ENCODE measurements at regions not wholly inside any gene's neighbourhood (a gene's known extent, or its start where the extent isn't known, plus 50 kb on each side); places are given as distances from the start of the nearest gene placed in this dataset.

DNA sequence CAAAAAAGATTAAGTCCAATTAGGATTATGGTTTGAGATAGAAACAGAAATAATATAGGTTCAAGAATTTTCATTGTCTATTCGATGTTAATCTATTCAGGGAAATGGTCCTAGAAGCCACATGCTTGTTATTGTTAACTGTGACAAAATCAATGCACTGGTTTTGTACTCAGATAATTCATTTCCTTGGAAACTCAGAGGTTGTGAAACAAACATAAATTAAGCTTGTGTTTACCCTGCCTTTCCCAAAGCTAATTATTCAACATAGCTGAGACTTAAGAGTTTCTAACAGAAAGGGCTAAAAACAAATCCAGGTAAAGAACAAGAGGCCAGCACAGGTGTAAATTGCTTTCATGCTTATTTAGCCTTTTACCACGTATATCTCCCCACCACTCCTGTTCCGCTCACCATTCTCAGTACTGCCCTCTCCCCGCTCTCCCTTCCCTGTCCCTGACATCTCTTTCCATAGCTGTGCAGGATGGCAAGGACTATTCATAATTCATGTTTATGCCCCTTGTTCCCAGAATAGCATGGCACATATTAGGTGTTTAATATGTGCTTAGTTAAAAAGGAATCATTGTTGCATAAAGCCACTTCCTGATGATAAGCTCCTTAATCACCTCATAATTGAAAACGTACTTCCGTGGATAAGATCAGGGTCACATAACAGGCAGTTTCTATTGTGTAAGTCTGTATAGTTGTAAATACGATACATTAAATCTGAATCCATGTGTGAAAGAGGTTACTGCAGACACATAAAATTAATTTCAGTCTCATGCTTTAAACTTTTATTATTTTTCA lies 131.8 kb upstream of the USP15 start:
- no peak overlapping the region for H3K4me3 Mint-ChIP-seq
- no peaks in the 10 kb centered on the region for H3K4me1 Mint-ChIP-seq
- H3K9me3 Mint-ChIP-seq: no peaks in the 10 kb centered on the region
- no peaks in the 10 kb centered on the region for H3K36me3 Mint-ChIP-seq (ENCODE audit: low read depth)
- peaks cover 12% of the 10 kb centered on the region for H3K27me3 Mint-ChIP-seq (ENCODE audit: low read depth)
- no peak overlapping the region for H3K27ac Mint-ChIP-seq (ENCODE audit: unreplicated experiment)
- TF ChIP-seq, protein P1, sequence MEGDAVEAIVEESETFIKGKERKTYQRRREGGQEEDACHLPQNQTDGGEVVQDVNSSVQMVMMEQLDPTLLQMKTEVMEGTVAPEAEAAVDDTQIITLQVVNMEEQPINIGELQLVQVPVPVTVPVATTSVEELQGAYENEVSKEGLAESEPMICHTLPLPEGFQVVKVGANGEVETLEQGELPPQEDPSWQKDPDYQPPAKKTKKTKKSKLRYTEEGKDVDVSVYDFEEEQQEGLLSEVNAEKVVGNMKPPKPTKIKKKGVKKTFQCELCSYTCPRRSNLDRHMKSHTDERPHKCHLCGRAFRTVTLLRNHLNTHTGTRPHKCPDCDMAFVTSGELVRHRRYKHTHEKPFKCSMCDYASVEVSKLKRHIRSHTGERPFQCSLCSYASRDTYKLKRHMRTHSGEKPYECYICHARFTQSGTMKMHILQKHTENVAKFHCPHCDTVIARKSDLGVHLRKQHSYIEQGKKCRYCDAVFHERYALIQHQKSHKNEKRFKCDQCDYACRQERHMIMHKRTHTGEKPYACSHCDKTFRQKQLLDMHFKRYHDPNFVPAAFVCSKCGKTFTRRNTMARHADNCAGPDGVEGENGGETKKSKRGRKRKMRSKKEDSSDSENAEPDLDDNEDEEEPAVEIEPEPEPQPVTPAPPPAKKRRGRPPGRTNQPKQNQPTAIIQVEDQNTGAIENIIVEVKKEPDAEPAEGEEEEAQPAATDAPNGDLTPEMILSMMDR (conservative IDR thresholded peaks at IDR 0.05): no peak
- DNase-seq (ENCODE audit: low read depth, low spot score): no peak

- H3K4me3 Mint-ChIP-seq: no peak overlapping the region
- DNase-seq (ENCODE audit: low read depth, low spot score): no peak
- no peaks in the 10 kb centered on the region for H3K9me3 Mint-ChIP-seq
- H3K27ac Mint-ChIP-seq (ENCODE audit: unreplicated experiment): no peak overlapping the region
- H3K4me1 Mint-ChIP-seq: no peaks in the 10 kb centered on the region
- no peaks in the 10 kb centered on the region for H3K36me3 Mint-ChIP-seq (ENCODE audit: low read depth)
- H3K27me3 Mint-ChIP-seq (ENCODE audit: low read depth): peaks cover 7% of the 10 kb centered on the region
- TF ChIP-seq, protein P1 (conservative IDR thresholded peaks at IDR 0.05): no peak
Measured at GRCh38 chr12:62129291-62129690, 130.9 kb upstream of the USP15 start.

DNA sequence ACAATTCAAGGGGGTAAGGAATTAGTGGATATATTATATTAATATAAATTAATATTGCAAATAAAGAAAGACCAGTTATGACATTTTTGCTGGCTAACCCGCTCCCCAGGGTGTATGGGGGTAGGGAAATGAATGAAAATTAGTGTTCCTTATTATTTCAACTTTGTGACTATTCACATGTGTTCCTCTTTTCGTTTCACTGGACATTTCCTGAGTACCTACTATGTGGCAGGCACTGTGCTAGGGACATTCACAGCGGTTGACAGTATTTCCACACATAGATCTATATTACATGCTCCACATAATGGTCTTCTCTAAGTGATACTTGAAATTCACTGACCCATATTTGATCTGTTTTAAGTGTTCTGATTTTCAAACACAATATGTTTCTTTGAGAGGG lies 129.8 kb upstream of the USP15 start:
- Mint-ChIP-seq H3K27ac (ENCODE audit: unreplicated experiment) (no peak overlapping the region), H3K4me1 (no peaks in the 10 kb centered on the region), H3K4me3 (no peak overlapping the region), H3K9me3 (no peaks in the 10 kb centered on the region), H3K27me3 (ENCODE audit: low read depth) (peaks cover 3% of the 10 kb centered on the region), H3K36me3 (ENCODE audit: low read depth) (no peaks in the 10 kb centered on the region)
- no peak for DNase-seq (ENCODE audit: low read depth, low spot score)
- TF ChIP-seq, protein P1 (conservative IDR thresholded peaks at IDR 0.05): no peak

GRCh38 chr12:62130834-62131552 lies 129.2 kb upstream of the USP15 start:
- H3K9me3 Mint-ChIP-seq: no peaks in the 10 kb centered on the region
- H3K27me3 Mint-ChIP-seq (ENCODE audit: low read depth): no peaks in the 10 kb centered on the region
- no peak overlapping the region for H3K4me3 Mint-ChIP-seq
- DNase-seq (ENCODE audit: low read depth, low spot score): no peak
- no peaks in the 10 kb centered on the region for H3K36me3 Mint-ChIP-seq (ENCODE audit: low read depth)
- no peak overlapping the region for H3K27ac Mint-ChIP-seq (ENCODE audit: unreplicated experiment)
- TF ChIP-seq, protein P1 (conservative IDR thresholded peaks at IDR 0.05): no peak
- no peaks in the 10 kb centered on the region for H3K4me1 Mint-ChIP-seq

- Mint-ChIP-seq H3K27ac (ENCODE audit: unreplicated experiment) (no peak overlapping the region), H3K4me3 (no peak overlapping the region), H3K4me1 (peaks cover under 1% of the 10 kb centered on the region), H3K27me3 (ENCODE audit: low read depth) (peaks cover 3% of the 10 kb centered on the region), H3K36me3 (ENCODE audit: low read depth) (no peaks in the 10 kb centered on the region), H3K9me3 (no peaks in the 10 kb centered on the region)
- TF ChIP-seq, protein P1 (conservative IDR thresholded peaks at IDR 0.05): no peak
- no peak for DNase-seq (ENCODE audit: low read depth, low spot score)
Measured at GRCh38 chr12:62133440-62133839, 126.8 kb upstream of the USP15 start.
